SK-N-SH (cell line): ENCODE measurements at regions not wholly inside any gene's neighbourhood (a gene's known extent, or its start where the extent isn't known, plus 50 kb on each side); places are given as distances from the start of the nearest gene placed in this dataset.

Source experiments
- CTCF ChIP-seq: fragments of 200-600 bp; sonication (generic); IDR thresholded peaks from 2 replicates; pipeline ENCODE4 v1.6.1; 2017; ENCODE audit warnings: antibody characterized with exemption, mild to moderate bottlenecking, moderate library complexity
- POLR2AphosphoS5 ChIP-seq: IDR thresholded peaks from 2 replicates; pipeline ENCODE4 v1.6.1; 2012; ENCODE audit warnings: low read depth, low read length
- RCOR1 ChIP-seq: fragments of 150-350 bp; IDR thresholded peaks from 2 replicates; pipeline ENCODE4 v1.6.1; 2017; ENCODE audit warnings: antibody characterized with exemption, low read length

GRCh38 chr6:71642793-71643192, 243.6 kb upstream of the RIMS1 start:
- TF ChIP-seq RCOR1 = no peak
- no peak for TF ChIP-seq POLR2AphosphoS5
- no peak for TF ChIP-seq CTCF
